Right hindlimb (tissue), 1 donor: ENCODE measurements at regions not wholly inside any gene's neighbourhood (a gene's known extent, or its start where the extent isn't known, plus 50 kb on each side); places are given as distances from the start of the nearest gene placed in this dataset.
"Not testable (repeated sequence)": the region's sequence is repeated elsewhere in the genome, so short reads cannot be mapped to it uniquely, and the experiment has no call there.

Source experiments
- DNase-seq: peaks from one replicate; pipeline ENCODE4 v3.0.0-alpha.2; 2018

DNA sequence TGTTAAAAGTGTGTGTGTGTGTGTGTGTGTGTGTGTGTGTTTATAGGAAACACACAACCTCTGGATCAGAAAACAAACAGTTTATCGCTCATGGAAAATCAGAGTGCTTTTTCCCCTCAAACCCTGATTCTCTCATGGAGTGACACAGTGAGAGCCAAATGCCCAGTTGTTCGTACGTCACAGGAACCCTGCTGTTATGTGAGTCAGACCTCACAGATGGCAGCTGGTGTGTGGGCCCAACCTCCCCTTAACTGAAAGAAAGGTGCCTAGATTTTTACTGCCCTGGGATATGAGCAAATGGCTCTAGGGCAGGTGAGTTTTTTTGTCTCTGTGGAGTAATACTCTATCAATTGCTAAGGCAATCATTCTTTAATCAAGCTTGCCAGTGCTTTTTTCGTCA lies 1788.1 kb downstream of the BRINP3 start:
- DNase-seq, result no peak

- DNase-seq, result no peak
Observed at GRCh38 chr1:188700116-188700515, 1777.5 kb downstream of the BRINP3 start.

DNA sequence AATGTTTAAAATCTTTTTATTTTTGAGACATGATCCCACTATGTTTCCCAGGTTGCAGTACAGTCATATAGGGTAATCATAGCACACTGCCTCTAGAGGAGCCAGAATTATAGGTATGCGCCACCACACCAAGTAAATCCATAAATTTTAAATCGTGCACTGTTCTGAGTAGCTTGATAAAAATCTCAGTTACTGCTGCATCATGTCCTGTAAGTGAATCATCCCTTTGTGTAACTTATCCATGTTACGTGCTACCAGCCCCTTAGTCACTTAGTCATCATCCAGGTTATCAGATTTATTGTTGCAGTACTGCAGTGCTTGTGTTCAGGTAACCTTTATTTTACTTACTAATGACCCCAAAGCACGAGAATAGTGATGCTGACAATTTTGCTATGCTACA lies 1770.9 kb downstream of the BRINP3 start:
- DNase-seq, result no peak

DNA sequence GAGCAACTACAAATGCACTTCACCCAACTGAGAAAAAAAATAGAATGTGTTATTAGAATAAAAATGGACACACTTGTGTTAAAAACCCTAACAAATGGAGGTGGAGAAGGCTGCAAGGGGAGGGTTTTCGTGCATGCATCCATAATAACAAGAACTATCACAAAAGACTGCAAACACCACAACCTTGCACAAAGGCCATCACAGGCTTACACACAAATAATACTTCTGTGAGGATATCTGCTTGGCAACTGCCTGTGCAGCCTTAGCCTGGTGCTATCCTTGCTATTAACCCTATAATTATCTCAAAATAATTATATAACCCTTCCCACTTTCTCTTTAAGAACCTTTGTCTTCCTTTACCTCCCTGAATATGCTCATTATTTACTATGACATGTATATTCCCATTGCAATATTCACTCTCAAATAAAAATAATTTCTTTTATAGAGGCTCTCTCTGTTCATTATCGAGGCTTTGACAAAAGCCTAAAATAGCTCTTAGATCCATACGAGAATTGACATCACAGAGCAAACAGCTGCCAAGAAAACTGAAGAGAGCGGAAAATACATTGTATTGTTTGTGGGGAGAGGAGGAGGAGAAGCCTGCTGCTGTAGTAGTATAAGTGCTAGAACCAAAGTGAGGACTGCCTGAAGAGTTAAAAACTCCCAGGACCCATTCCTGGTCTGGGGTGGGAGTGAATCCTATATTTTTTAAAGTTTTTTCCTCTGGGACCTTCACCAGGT lies 1768.7 kb downstream of the BRINP3 start:
- DNase-seq, result no peak

DNA sequence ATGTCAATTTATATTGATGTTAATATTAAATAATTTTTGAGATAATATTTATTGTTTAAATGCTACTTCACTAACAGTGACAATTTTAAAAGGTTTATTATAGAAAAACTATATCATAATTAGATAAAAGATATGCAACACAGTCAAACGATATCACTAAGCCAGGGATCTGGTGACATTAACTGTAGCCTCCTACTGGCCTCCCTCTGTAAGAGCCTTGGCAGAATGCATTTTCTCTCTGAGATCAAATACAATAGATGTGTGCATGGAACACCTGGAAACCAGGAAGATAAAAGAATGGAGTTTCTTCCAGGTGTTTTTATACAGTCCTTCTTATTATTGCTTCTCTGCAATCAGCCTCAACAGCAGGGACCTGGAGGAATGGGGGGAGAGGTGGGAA lies 1762.1 kb downstream of the BRINP3 start:
- DNase-seq, result no peak

DNA sequence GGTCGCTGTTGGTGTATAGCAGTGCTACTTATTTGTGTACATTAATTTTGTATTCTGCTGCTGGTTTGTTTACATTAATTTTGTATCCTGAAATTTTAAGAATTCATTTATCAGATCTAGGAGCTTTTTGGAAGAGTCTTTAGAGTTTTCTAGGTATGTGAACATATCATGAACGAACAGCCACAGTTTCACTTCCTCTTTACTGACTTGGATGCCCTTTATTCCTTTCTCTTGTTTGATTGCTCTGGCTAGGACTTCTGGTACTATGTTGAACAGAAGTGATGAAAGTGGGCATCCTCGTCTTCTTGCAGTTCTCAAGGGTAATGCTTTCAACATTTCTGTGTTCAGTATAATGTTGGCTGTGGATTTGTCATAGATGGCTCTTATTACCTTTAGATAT lies 1757.9 kb downstream of the BRINP3 start:
- DNase-seq, result no peak

DNA sequence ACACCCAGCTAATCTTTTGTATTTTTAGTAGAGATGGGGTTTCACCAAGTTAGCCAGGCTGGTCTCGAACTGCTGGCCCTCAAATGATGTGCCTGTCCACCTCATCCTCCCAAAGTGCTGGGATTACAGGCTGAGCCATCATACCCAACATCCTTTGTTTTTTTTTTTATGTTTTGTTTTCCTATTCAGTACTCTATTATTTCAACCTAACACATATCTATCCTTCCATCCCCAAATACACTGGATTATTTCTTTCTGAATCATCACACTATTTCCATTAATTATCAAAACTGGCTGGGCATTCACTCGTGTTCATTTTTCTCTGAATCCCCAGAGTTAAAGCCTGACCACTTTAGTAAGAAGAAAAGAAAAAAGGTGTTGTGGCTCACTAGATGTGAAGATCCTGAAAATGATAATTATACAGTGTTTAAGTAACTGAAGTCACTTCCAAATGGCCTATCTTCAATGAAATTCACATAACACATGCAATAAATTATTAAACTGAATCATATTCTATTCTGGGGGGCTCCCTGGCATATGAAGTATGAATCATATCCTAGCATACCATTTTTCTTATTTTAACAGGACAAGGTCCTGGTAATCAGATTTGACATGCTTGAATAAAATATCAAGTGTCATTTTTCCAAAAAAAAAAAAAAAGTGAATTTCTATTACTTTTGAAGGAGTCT lies 1754.2 kb downstream of the BRINP3 start:
- DNase-seq, result no peak

DNA sequence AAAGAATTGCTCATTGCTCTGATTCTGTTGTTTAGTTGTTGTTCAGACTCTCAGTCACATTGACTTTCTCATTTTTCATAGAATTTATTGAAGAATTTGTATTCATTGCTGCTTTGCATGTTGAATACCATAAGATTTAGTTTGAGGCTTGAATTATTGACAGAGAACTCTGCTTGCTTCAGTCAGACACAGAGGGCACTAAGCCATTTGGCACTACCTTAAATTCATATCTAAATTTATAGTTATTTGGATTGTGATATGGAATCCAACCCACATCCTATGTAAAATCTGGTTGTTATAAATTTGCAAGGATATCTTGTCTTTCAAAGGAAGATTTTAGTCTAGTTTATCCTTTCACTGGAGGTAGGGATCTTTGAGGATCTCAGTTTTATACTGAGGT lies 1748.6 kb downstream of the BRINP3 start:
- DNase-seq, result no peak

DNA sequence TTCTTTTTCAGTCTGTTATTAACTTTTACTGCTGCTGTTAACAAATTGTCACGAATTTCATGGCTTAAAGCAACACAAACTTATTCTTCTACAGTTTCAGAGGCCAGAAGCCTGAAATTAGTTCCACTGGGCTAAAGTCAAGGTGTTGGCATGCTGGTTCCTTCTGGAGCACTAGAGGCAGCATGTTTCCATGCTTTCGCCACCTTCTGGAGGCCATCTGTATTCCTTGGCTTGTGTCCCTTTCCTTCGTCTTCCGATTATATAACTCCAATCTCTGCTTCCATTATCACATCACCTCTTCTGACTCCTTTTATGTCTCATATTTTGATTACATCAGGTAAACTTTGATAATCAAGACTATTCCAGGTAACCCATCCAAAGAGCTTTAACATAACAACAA lies 1742.1 kb downstream of the BRINP3 start:
- DNase-seq, result no peak

DNA sequence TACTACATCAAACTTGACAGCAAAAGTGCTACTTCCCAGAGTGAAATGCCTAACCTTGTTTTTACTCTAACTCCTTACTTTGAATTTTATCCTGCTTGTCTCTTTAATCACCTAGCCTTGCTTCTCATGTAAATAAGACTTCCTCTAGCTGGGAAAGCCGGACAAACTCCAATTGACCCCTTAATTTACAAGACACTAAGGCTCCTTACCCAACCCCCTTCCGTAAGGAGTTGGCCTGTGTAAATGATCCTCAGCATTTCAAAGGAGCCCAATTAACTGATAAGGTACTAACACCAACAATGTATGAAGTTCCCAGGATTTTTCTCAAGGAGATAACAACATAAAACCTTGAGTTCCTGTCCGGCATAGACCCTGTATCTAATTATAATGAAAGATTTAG lies 1728.4 kb downstream of the BRINP3 start:
- not testable (repeated sequence) for DNase-seq

DNA sequence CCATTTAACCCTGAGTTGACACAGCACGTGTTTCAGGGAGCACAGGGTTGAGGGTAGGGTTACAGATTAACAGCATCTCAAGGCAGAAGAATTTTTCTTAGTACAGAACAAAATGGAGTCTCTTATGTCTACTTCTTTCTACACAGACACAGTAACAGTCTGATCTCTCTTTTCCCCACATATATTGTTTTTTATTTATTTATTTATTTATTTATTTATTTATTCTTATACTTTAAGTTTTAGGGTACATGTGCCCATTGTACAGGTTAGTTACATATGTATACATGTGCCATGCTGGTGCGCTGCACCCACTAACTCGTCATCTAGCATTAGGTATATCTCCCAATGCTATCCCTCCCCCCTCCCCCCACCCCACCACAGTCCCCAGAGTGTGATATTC lies 1725.6 kb downstream of the BRINP3 start:
- DNase-seq, result not testable (repeated sequence)

DNA sequence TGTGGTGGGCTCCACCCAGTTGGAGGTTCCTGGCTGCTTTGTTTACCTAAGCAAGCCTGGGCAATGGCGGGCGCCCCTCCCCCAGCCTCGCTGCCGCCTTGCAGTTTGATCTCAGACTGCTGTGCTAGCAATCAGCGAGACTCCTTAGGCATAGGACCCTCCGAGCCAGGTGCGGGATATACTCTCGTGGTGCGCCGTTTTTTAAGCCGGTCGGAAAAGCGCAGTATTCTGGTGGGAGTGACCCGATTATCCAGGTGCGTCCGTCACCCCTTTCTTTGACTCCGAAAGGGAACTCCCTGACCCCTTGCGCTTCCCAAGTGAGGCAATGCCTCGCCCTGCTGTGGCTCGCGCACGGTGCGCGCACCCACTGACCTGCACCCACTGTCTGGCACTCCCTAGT lies 1719.9 kb downstream of the BRINP3 start:
- not testable (repeated sequence) for DNase-seq

- DNase-seq, result no peak
Observed at GRCh38 chr1:188761226-188761625, 1716.4 kb downstream of the BRINP3 start.

DNA sequence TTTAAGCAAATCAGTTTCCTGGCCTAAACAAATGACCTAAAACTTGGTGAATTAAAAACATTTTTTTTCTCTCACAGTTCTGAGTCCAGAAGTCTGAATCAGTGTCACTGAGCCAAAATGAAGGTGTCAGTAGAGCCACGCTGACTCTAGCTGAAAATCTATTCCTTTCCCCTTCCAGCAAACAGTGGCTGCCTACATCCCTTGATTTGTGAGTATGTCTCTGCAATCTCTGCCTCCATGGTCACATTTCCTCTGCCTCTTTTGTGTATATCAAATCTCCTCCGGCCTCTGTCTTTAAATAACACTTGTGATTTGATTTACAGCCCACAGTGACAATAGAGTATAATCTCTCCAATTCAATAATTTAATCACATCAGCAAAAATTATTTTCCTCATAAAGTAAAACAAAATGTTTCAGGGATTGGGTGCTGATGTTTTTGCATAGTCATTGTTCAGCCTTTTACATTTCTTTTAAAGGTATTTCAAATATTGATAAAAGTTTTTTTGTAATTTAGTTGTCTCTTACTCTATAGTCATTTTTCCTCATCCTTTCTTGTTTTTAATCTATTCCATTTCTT lies 1715.4 kb downstream of the BRINP3 start:
- no peak for DNase-seq

- DNase-seq, result no peak
Observed at GRCh38 chr1:188763541-188763940, 1714.1 kb downstream of the BRINP3 start.

- no peak for DNase-seq
Observed at GRCh38 chr1:188769181-188769580, 1708.5 kb downstream of the BRINP3 start.

DNA sequence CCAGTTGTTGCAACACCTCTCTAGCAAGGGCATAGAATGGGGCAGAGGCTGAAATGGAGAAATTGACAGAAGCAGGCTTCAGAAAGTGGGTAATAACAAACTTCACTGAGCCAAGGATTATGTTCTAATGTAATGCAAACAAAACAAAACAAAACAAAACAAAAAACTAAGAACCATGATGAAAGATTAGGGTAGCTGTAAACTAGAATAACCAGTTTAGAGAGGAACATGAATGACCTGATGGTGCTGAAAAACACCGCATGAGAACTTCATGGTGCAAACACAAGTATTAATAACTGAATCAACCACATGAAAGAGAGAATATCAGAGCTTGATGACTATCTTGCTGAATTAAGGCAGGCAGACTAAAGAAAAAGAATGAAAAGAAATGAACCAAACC lies 1707.7 kb downstream of the BRINP3 start:
- DNase-seq, result no peak

- DNase-seq, result no peak
Observed at GRCh38 chr1:188778578-188778977, 1699.1 kb downstream of the BRINP3 start.

DNA sequence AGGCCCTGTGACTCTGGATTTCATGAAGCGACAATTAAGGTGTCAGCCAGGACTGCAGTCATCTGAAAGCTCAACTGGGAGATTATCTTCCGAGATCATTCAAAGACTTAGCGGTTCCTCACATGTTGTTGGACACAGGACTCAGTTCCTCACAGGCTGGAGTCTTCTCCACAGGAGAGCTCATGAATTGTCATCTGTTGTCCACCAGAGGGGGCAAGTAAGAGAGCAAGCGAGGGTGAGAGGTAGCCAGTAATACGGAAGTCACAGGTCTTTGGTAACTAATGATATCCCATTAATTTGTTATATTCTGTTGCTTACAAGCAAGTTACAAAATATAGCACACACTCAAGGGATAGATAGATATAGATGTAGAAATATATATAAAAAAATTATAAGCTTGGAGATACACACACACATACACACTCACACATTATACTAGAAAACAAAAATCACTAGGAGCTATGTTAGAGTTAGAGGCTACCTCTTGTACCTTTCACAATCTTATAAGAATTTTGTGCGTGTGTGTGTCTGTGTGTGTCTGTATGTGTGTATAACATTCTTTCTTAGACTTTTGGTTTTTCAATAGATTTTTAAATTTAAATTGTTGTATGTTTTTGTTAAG lies 1695.3 kb downstream of the BRINP3 start:
- DNase-seq, result no peak

- no peak for DNase-seq
Observed at GRCh38 chr1:188794969-188795368, 1682.7 kb downstream of the BRINP3 start.

DNA sequence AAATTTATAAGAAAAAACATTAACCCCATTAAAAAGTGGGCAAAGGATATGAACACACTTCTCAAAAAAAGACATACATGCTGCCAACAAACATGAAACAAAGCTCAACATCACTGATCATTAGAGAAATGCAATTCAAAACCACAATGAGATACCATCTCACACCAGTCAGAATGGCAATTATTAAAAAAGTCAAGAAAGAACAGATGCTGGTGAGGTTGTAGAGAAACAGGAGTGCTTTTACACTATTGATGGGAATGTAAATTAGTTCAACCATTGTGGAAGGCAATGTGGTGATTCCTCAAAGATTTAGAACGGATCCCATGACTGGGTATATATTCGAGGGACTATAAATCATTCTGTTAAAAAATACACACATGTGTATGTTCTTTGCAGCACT lies 1665.5 kb downstream of the BRINP3 start:
- not testable (repeated sequence) for DNase-seq

GRCh38 chr1:188812836-188813573 lies 1664.7 kb downstream of the BRINP3 start:
- not testable (repeated sequence) for DNase-seq

DNA sequence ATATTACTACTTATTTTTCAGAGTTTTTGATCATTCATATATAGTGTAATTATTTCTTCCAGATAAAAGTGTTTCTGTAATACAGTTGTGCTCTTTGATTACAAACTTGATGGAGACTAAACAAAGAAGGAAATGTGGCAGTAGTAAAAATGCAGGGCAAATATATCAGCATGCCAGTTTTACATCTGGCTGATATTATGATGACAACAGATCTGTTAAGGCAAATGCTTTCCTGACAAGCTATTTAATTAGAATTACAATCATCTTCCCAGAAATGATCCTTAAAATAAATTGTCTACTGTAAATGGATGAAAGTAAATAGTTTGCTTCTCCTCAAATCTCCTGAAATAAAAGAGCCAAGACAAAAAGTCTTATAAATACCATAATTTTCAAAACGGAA lies 1659.8 kb downstream of the BRINP3 start:
- no peak for DNase-seq
